COLO668 (cell line): ENCODE measurements at regions not wholly inside any gene's neighbourhood (a gene's known extent, or its start where the extent isn't known, plus 50 kb on each side); places are given as distances from the start of the nearest gene placed in this dataset.
A peak's percentile ranks its signal among the peaks of the same experiment; 100 is the strongest.
"Not testable (repeated sequence)": the region's sequence is repeated elsewhere in the genome, so short reads cannot be mapped to it uniquely, and the experiment has no call there.

ENCODE experiments used
- DNase-seq: peaks from one replicate; lab custom pipeline; 2025; ENCODE audit not compliant: unreplicated experiment; lab: John Stamatoyannopoulos, UW

DNA sequence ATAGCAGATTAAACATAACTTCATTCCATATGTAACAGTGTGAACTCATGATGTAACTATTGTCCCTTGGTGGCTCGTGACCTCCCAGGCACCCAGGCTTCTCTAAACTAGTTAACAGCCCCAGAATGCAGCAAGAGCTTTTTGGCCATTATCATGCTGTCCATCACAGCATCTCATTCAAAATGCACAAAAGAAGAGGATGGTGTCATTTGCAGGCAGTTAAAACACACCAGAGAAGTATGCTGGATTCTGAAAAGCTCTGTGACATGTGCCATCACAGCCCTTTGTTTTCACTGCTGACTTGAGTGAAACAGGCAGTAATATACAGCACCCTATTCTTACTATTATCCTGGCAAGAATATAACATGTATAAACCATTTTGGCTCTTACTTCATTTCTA lies 117.6 kb upstream of the CHMP2B start:
- DNase-seq: no peak

GRCh38 chr3:87101861-87102625 lies 111.1 kb upstream of the VGLL3 start:
- no peak for DNase-seq

DNA sequence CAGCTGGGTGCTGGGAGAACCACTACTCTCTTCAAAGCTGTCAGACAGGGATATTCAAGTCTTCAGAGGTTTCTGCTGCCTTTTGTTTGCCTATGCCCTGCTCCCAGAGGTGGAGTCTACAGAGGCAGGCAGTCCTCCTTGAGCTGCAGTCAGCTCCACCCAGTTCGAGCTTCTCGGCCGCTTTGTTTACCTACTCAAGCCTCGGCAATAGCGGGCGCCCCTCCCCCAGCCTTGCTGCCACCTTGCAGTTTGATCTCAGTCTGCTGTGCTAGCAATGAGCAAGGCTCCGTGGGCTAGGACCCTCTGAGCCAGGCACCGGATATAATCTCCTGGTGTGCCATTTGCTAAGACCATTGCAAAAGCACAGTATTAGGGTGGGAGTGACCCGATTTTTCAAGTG lies 106.8 kb upstream of the VGLL3 start:
- not testable (repeated sequence) for DNase-seq

DNA sequence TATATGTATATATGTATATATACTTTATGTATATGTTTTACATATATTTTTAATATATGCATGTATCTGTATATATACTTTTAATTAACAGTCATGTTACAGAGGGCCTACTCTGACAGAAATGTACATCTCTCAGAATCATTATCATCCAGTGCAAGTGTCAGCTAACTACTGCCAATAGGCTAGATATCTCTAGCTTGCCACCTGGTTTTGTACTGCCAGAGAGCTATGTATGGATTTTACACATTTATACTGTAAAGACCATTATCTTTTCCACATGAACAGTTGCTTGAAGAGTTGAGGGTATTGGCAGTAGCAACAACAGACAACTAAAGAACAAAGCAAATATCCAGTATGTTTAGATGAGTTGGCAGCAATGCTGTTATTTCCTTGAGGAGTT lies 99.7 kb upstream of the VGLL3 start:
- DNase-seq: no peak

GRCh38 chr3:87088993-87089841 lies 98.3 kb upstream of the VGLL3 start:
- DNase-seq: no peak

DNA sequence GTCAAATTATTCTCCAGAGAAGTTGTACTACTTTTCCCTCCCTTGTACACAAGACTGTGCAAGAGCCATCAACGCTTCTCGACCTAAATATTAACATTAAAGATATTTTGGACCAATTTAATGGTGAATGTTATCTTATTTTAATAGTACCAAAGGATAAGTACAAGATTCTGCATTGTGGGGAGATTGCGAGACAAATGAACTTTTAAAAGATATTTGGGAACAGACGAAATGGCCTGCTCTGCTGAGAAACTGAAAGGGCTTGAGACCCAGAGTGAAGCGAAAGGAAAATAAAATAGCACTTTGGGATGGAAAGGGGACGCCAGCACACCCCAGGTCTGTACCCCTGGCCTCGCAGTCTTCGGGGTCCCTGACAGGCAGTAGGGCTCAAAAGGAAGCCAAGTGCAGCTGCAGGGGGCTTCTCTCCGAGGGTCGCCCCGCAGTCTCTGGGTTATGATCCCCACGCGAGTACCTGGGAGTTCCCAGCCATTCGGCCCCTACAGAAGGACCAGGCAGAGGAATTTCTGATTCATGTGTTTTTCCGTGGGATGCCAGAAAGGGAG lies 97.6 kb upstream of the VGLL3 start:
- DNase-seq: no peak

DNA sequence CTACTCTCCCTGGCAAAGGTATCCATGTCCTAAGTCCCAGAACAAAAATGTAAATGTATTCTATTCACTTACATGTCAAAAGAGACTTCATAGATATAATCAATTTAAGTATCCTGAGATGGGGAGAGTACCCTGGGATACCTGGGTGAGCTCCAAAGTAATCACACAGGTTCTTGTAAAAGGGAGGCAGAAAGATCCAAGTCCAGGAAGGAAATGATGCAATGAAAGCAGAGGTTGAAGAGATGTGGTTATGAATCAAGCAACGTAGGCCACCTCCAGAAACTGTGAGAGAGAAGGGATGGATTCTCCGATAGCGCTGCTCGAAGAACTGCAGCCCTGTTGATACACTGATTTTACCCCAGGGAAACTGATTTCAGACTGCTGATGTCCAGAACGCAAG lies 93.9 kb upstream of the VGLL3 start:
- no peak for DNase-seq

- peak; percentile 7 for DNase-seq
These were observed 92.0 kb upstream of the VGLL3 start for GRCh38 chr3:87082796-87083440.

DNA sequence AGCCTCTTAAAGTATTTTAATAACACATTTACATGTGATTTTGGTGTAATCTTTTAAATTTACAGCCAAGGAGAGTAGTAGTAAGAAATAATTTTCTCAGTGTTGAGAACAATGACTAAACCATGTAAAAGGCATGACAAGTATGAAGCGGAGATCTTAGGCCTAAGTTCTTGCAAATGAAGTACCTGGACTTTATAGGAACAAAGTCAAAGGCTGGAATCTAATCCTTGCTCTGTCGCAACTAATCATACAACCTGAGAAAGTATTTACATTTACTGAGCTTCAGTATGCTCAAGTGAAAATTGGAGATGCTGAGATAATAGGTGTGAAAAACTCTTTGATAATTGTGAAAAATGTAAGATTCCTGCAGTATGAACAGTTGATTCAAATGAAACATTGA lies 86.4 kb upstream of the VGLL3 start:
- DNase-seq: no peak

GRCh38 chr3:87076946-87077345 lies 86.0 kb upstream of the VGLL3 start:
- no peak for DNase-seq

GRCh38 chr3:87073496-87074145 lies 82.7 kb upstream of the VGLL3 start:
- no peak for DNase-seq

DNA sequence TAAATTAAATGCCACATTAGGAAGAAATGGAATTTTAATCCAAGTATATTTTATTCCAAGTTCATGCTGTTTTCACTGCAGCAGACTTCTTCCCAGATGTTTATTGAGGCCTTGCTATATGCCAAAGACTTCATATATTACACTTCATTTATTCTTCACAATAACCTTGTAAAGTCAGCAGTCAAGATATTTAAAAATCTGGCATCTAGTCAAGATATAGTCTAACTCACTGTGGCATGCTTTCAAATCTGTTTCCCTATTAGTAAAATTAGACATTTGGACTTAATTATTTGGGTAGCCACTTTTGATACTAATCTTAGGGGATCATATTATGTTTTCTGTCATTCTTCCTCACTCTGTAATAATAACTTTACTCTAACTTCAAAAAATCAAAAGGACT lies 81.5 kb upstream of the VGLL3 start:
- DNase-seq: no peak

- no peak for DNase-seq
These were observed 79.0 kb upstream of the VGLL3 start for GRCh38 chr3:87069971-87070370.

DNA sequence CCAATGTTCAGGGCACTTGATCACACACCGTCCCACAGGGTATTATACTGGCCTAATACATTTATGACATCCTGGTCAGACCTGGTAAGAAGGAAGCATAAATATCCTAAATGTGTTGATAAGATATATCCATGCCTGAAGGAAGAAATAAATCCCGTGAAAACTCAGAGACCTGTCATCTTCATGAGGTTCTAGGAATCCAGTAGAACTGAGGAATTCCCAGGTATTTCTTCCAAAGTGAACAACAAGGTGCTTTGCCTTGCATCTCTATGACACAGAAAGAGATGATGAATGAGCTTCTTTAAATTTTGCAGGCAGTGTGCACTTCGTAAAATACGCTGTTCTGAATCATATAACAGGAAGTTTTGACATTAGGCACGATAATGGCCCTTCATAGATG lies 78.1 kb upstream of the VGLL3 start:
- DNase-seq: no peak

DNA sequence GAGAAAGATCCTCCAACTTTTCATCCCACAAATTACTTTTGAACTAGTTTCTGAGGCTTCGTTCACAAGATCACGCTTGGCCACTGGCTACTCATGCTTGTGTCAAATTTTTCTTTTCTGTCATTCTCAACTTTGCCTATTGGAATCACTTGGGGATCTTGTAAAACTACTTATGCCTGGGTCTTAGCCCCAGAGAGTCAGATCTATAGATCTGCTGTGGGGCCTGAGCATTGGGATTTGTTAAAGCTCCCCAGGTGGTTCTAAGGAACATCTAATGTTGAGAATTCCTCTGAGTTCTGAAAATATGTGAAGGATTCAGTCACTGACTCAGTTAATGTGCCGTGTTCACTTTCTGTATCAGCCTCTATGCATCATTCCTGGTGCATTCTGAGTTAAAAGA lies 71.7 kb upstream of the VGLL3 start:
- no peak for DNase-seq

DNA sequence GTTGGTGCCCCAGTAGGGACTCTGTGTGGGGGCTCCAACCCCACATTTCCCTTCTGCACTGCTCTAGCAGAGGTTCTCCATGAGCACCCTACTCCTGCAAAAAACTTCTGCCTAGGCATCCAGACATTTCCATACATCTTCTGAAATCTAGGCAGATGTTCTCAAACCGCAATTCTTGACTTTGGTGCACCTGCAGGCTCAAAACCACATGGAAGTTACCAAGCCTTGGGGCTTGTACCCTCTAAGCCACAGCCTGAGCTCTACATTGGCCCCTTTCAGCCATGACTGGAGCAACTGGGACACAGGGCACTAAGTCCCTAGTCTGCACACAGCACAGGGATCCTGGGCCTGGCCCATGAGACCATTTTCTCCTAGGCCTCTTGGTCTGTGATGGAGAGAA lies 66.5 kb upstream of the VGLL3 start:
- no peak for DNase-seq

GRCh38 chr3:87053553-87053952 lies 62.6 kb upstream of the VGLL3 start:
- DNase-seq: no peak

DNA sequence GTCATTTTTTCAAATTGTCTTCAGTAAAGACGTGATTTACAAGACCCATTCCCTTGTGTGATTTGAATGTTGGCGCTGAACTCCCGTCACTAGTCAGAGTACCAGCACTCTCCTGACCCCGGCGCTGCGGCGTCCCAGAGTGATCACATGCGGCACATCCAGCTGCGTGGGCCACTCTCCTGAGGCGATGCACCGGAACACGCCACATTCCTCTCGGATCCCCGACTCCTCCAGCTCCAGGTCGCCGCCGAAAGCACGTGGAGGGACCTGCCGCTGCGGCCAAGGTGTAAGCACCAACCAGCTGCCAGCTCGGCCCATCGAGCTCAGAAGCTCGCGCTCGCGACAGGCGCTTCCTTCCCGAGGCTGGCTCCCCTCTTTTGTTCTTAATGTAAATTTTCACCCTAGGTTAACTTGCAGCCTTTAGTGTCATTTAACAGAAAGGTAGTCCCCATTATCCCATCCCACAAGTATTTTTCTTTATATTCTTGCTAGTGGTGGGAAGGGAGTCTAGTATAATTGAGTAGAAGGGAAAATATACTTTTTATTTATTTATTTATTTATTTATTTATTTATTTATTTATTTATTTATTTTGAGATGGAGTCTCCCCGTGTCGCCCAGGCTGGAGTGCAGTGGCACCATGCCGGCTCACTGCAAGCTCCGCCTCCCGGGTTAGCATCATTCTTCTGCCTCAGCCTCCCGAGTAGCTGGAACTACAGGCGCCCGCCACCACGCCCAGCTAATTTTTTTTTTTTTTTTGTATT lies 61.7 kb upstream of the VGLL3 start:
- DNase-seq: no peak

GRCh38 chr3:87047852-87048251 lies 56.9 kb upstream of the VGLL3 start:
- no peak for DNase-seq

GRCh38 chr3:87046241-87046640 lies 55.3 kb upstream of the VGLL3 start:
- no peak for DNase-seq
